PC-9 (cell line): ENCODE measurements at regions not wholly inside any gene's neighbourhood (a gene's known extent, or its start where the extent isn't known, plus 50 kb on each side); places are given as distances from the start of the nearest gene placed in this dataset.

Experiments used
- BruUV-seq: library from RNA; stranded (reverse); fragments of 400-500 nt; replicated peaks from 2 replicates; lab custom pipeline; 2021; lab: Mats Ljungman, UMichigan
- CTCF ChIA-PET: fragments of 300-600 bp; sonication (Branson Sonifier 250); formaldehyde crosslinking; loops from one replicate; lab custom pipeline; 2022; ENCODE audit warnings: antibody characterized with exemption; lab: Charles Lee
- POLR2A ChIA-PET: fragments of 300-600 bp; sonication (Branson Sonifier 250); formaldehyde crosslinking; loops from one replicate; lab custom pipeline; 2022; ENCODE audit warnings: antibody characterized with exemption; ENCODE audit not compliant: unreplicated experiment; lab: Charles Lee
- DNase-seq, 2 experiments: peaks; one replicate each; pipeline versions ENCODE4 v3.0.0 to v3.0.0-alpha.2; 2015 to 2022; ENCODE audit warnings: mixed read lengths in 1 of 2
- H2AFZ ChIP-seq: fragments of 200-600 bp; sonication (generic); 2 replicates; pipeline ENCODE4 v1.8.1; 2017; ENCODE audit warnings: antibody characterized with exemption
- H3F3A ChIP-seq: fragments of 200-600 bp; sonication (generic); 2 replicates; pipeline ENCODE4 v1.8.1; 2017; ENCODE audit warnings: antibody characterized with exemption, mild to moderate bottlenecking, low read depth; ENCODE audit not compliant: insufficient read depth
- H3K27ac ChIP-seq: fragments of 200-600 bp; sonication (generic); 2 replicates; pipeline ENCODE4 v1.6.1; 2016; ENCODE audit warnings: mixed run types
- H3K27me3 ChIP-seq: fragments of 200-600 bp; sonication (generic); 2 replicates; pipeline ENCODE4 v1.6.1; 2016; ENCODE audit warnings: low read depth, mixed run types; ENCODE audit not compliant: insufficient read depth
- H3K36me3 ChIP-seq: fragments of 200-600 bp; sonication (generic); 2 replicates; pipeline ENCODE4 v1.6.1; 2016; ENCODE audit warnings: low read depth, mixed run types
- H3K4me1 ChIP-seq: fragments of 200-600 bp; sonication (generic); replicated peaks from 2 replicates; pipeline ENCODE4 v1.6.1; 2016; ENCODE audit warnings: mixed run types; ENCODE audit not compliant: insufficient read depth
- H3K4me2 ChIP-seq: fragments of 200-600 bp; sonication (generic); 2 replicates; pipeline ENCODE4 v1.6.1; 2017; ENCODE audit warnings: mixed run types
- H3K4me3 ChIP-seq: fragments of 200-600 bp; sonication (generic); 2 replicates; pipeline ENCODE4 v1.6.1; 2016; ENCODE audit warnings: mixed run types
- H3K79me2 ChIP-seq: fragments of 200-600 bp; sonication (generic); 2 replicates; pipeline ENCODE4 v1.6.1; 2017; ENCODE audit warnings: low read depth, mixed run types
- H3K9me2 ChIP-seq: fragments of 200-600 bp; sonication (generic); 2 replicates; pipeline ENCODE4 v1.8.1; 2017; ENCODE audit warnings: mild to moderate bottlenecking; ENCODE audit not compliant: insufficient read depth
- H3K9me3 ChIP-seq: fragments of 200-600 bp; sonication (generic); 2 replicates; pipeline ENCODE4 v1.8.1; 2016; ENCODE audit warnings: low read depth; ENCODE audit not compliant: insufficient read depth
- H4K20me1 ChIP-seq: fragments of 200-600 bp; sonication (generic); 2 replicates; pipeline ENCODE4 v1.8.1; 2017; ENCODE audit not compliant: insufficient read depth
- CTCF ChIP-seq: fragments of 200-600 bp; sonication (generic); conservative IDR thresholded peaks from 2 replicates; pipeline ENCODE4 v1.6.1; 2017; ENCODE audit warnings: mixed run types, antibody characterized with exemption, mild to moderate bottlenecking, moderate library complexity
- EZH2 ChIP-seq: fragments of 200-600 bp; sonication (generic); IDR thresholded peaks from 2 replicates; pipeline ENCODE4 v1.8.0; 2017; ENCODE audit warnings: antibody characterized with exemption, low read depth
- intact Hi-C: fragments of 100-400 bp; cut with micrococcal nuclease; formaldehyde crosslinking; loops from one replicate; pipeline ENCODE4 v1.10.0; 2022; ENCODE audit not compliant: unreplicated experiment

GRCh38 chr6:147904416-147904815 lies 395.9 kb downstream of the SAMD5 start:
- Histone ChIP-seq H3K4me1 (no peaks in the 10 kb centered on the region), H3K27me3 (no peaks in the 10 kb centered on the region), H3K27ac (no peak overlapping the region), H3K79me2 (no peaks in the 10 kb centered on the region), H3K4me3 (no peak overlapping the region), H4K20me1 (no peaks in the 10 kb centered on the region), H3F3A (no peaks in the 10 kb centered on the region), H3K4me2 (no peak overlapping the region), H3K36me3 (no peaks in the 10 kb centered on the region), H3K9me2 (no peaks in the 10 kb centered on the region), H3K9me3 (no peaks in the 10 kb centered on the region), H2AFZ (no peak overlapping the region)
- no peak for TF ChIP-seq CTCF
- TF ChIP-seq EZH2: no peak
- ChIA-PET CTCF (no interaction called here), POLR2A (no interaction called here)
- DNase-seq: no peak
- BruUV-seq: no TSS peak
- intact Hi-C loops: no loop called here

- H3K4me2 ChIP-seq: no peak overlapping the region
- no peaks in the 10 kb centered on the region for H4K20me1 ChIP-seq
- no peaks in the 10 kb centered on the region for H3K9me3 ChIP-seq
- no TSS peak for BruUV-seq
- no peak for DNase-seq
- no peak overlapping the region for H3K4me3 ChIP-seq
- no peak overlapping the region for H2AFZ ChIP-seq
- no peaks in the 10 kb centered on the region for H3K27me3 ChIP-seq
- no peak overlapping the region for H3K27ac ChIP-seq
- no peaks in the 10 kb centered on the region for H3K36me3 ChIP-seq
- no peaks in the 10 kb centered on the region for H3F3A ChIP-seq
- no peaks in the 10 kb centered on the region for H3K9me2 ChIP-seq
- H3K79me2 ChIP-seq: no peaks in the 10 kb centered on the region
- ChIA-PET CTCF (no interaction called here), POLR2A (no interaction called here)
- H3K4me1 ChIP-seq: no peaks in the 10 kb centered on the region
- intact Hi-C loops: no loop called here
- TF ChIP-seq EZH2 (no peak), CTCF (no peak)
These were observed 397.2 kb downstream of the SAMD5 start for GRCh38 chr6:147905711-147906110.

GRCh38 chr6:147906361-147906760 lies 397.9 kb downstream of the SAMD5 start:
- no peaks in the 10 kb centered on the region for H3K36me3 ChIP-seq
- H2AFZ ChIP-seq: no peak overlapping the region
- no peaks in the 10 kb centered on the region for H3K9me2 ChIP-seq
- H3K27me3 ChIP-seq: no peaks in the 10 kb centered on the region
- no peak overlapping the region for H3K4me2 ChIP-seq
- no peak overlapping the region for H3K4me3 ChIP-seq
- H3F3A ChIP-seq: no peaks in the 10 kb centered on the region
- intact Hi-C loops: no loop called here
- DNase-seq: no peak
- TF ChIP-seq CTCF: no peak
- TF ChIP-seq EZH2: no peak
- H3K27ac ChIP-seq: no peak overlapping the region
- no peaks in the 10 kb centered on the region for H3K9me3 ChIP-seq
- no peaks in the 10 kb centered on the region for H3K79me2 ChIP-seq
- BruUV-seq: no TSS peak
- ChIA-PET CTCF (no interaction called here), POLR2A (no interaction called here)
- no peaks in the 10 kb centered on the region for H4K20me1 ChIP-seq
- no peaks in the 10 kb centered on the region for H3K4me1 ChIP-seq
